Suppressor macrophage (primary cell): ENCODE measurements at regions not wholly inside any gene's neighbourhood (a gene's known extent, or its start where the extent isn't known, plus 50 kb on each side); places are given as distances from the start of the nearest gene placed in this dataset.
"Not testable (repeated sequence)": the region's sequence is repeated elsewhere in the genome, so short reads cannot be mapped to it uniquely, and the experiment has no call there.

Experiments used
- DNase-seq, 4 experiments: peaks; one replicate each; pipeline ENCODE4 v3.0.0-alpha.2; 2020 to 2022

GRCh38 chr10:62590306-62590705 is 214.2 kb upstream of the ADO start:
- no peak for DNase-seq

- DNase-seq: peak; percentile 76 to 84 (median 80)
Observed at GRCh38 chr10:62594093-62594520, 210.4 kb upstream of the ADO start.

DNA sequence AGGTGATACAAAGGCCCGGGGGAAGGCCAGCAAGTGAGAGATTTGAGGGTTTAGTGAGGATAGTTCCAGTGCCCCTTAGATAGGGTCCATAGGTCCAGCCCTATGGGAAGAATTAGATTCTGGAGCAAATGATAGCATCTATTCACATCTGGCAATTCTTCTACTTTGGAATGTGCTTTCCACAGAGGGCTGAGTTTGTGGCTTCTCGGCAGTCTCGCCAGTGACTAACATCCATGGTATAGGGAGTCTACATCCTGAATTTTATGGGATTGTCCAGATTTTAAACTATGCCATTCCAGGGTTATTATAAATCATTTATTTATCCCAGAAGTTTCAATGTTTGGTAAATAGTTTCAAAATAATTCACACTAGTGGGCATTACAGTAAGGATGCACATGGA is 207.3 kb upstream of the ADO start:
- DNase-seq: no peak

DNA sequence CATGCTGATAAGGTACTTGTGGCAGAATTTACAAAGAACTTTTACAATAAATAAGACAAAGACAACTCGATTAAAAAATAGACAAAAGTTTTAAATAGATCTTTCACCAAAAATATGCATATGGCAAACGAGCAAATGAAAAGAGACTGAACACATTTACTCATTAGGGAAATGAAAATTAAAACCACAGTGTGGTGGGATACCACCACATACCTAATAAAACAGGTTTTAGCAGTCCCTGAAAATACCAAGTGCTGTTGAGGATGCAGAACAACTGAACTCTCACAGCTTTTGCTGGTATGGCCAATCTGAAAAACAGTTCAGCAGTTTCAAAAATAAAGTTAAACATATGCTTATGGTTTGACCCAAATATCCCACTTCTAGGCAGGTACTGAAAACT is 205.4 kb upstream of the ADO start:
- no peak for DNase-seq

GRCh38 chr10:62606551-62606950 is 198.0 kb upstream of the ADO start:
- DNase-seq: not testable (repeated sequence)

DNA sequence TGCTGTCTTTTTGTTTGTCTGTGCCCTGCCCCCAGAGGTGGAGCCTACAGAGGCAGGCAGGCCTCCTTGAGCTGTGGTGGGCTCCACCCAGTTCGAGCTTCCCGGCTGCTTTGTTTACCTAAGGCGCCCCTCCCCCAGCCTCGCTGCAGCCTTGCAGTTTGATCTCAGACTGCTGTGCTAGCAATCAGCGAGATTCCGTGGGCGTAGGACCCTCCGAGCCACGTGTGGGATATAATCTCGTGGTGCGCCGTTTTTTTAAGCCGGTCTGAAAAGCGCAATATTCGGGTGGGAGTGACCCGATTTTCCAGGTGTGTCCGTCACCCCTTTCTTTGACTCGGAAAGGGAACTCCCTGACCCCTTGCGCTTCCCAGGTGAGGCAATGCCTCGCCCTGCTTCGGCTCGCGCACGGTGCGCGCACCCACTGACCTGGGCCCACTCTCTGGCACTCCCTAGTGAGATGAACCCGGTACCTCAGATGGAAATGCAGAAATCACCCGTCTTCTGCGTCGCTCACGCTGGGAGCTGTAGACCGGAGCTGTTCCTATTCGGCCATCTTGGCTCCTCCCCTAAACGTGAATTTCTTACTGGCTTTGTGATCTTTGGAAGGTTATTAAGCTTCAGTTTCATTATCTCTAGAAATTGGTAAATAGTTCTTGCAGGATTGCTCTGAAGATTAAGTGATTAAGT is 196.2 kb upstream of the ADO start:
- not testable (repeated sequence) for DNase-seq

DNA sequence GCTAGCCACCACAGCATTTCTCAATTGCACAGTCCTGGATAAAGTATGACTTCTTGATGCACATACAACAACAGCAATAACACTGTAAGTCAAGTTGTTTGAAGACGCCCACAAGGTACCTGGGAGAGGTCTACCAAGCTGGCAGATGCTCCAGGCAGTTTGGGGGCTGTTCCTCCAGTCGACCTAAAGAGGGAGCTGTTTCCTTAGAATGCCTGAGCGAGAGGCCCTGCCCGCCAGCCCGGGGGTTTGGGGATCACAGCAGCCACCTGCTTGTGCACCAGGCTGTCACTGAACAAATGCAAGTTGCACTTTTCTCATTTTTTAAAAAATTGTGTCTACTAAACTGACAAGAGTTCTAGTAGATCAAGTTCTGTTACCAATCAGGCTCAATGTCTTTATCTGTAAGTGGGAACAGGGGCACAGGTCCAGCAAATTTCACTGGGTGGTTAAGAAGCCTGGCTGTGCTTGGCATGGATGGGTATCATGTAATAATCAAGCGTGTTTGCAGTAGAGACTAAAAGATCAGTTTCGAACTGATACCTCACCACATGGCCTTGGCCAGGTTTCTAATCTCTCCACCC is 193.8 kb upstream of the ADO start:
- peak; percentile 76 to 89 (median 82) for DNase-seq

DNA sequence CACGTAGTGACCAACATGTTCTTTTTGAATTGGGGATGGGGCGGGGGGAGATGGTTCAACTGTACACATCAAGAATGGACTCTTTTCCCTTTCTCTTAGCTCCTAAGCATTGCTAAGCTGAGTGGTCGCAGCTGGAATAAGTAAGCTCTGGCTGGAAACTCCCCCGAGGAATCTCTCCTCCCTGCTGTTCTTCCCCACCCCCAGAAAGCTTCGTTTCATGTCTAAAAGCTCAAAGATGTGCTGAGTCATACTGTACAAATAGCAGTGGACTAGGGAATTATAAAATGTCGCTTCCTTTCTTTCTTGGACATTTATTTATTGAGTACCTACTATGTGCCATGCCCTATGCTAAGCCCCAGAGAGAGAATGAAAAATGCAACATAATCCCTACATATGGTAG is 191.1 kb upstream of the ADO start:
- peak; percentile 24 to 72 (median 56) for DNase-seq

GRCh38 chr10:62613859-62614258 is 190.7 kb upstream of the ADO start:
- peak in 2 of 4 experiments; percentile 42 to 54 for DNase-seq

DNA sequence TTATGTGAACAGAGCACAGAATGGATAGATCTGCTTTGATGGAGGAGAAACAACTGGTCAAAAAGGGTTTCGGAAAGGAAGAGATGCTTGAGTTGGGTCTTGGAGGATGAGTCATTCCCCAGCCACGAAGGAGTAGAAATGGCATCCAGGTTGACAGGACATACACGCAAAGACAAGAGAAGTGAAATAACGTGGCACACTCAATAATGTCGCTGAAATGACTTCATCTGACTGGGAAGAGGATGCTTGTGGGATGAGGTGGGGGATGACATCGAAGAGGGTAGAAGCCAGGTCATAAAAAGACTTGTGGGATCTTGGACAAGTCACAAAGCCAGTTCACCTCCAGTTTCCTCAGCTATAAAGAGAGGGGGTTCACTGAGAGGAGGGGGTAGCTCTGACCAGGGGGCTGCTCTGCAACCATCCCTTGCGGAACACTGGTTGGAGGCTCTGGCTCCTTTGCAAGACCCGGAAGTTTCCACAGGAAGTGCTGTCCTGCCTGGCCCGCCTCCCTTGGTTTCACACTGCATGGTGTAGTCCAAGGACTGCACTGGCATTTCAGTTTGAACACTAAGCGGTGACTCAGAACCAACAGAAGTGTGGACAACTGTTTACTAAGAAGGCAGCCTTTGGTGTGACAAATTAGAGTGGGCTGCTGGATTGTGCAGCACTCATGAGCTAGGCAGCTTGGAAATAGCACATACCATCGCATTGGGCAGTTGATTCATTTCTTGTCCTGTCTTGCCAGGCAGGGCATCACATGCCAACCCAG is 189.9 kb upstream of the ADO start:
- DNase-seq: peak; percentile 83 to 97 (median 90)

GRCh38 chr10:62616885-62617590 is 187.5 kb upstream of the ADO start:
- DNase-seq: no peak

DNA sequence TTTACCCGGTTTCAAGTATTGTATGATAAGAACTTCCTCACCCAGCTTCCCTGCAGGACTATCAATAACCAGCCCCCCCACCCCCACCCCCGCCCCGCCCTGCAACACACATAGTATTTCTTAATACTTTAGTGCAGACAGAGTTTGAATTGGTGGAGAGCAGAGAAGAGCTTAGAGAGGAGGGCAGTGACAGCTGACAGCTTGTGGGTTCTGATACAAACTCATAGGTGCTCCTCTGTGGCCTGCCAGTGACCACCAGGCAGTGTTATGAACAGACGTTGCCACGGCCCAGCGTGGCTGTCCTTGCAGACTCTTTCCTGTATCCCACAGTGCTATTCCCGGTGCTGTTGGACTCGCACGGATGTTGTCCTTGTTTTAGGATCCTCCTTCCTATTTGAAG is 186.9 kb upstream of the ADO start:
- DNase-seq: peak; percentile 25 to 70 (median 52)

- DNase-seq: peak; percentile 72 to 90 (median 84)
Observed at GRCh38 chr10:62618054-62618453, 186.5 kb upstream of the ADO start.

DNA sequence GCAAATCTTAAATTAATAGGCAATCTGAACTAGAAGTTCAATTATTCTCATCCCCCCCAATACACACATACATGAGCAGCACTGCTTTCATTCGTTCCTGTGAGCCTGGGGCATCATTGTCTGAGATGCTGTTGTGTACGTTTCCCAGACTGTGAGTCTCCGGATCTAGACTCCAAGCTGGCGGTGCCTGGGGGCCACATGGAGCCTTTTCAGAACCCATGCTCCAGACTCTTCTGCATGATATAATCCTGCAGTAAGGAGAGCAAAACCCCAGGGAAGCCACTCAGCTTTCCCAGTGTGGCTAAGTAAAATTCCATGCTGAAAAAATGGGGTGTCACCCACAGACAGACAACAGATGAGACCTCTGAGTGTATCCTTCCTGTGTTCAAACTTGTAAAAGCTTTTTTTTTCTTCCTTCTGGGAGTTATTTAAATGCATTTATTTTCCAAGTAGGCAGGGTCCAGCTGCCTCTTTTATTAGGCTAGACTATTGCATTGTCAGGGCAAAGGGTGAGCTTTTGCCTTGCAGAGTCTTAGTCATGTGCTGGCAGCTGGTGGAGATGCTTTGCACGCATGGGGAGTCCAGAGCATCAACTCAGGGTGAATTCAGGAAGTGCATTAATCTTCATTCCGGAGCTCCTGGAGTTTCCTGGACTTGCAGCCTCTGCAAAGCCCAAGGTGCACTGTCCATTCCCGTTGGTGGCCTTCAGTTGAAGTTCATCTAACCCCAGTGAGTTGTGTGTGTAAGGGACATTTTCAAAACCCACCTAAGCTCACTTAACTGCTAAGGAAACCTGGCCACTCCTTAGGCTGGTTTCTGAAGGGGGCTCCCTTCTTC is 185.7 kb upstream of the ADO start:
- DNase-seq: peak; percentile 88 to 97 (median 94)

GRCh38 chr10:62619413-62619738 is 185.1 kb upstream of the ADO start:
- DNase-seq: peak; percentile 35 to 70 (median 48)

GRCh38 chr10:62620491-62620890 is 184.0 kb upstream of the ADO start:
- peak; percentile 79 to 95 (median 88) for DNase-seq

GRCh38 chr10:62623223-62623622 is 181.3 kb upstream of the ADO start:
- DNase-seq: no peak

DNA sequence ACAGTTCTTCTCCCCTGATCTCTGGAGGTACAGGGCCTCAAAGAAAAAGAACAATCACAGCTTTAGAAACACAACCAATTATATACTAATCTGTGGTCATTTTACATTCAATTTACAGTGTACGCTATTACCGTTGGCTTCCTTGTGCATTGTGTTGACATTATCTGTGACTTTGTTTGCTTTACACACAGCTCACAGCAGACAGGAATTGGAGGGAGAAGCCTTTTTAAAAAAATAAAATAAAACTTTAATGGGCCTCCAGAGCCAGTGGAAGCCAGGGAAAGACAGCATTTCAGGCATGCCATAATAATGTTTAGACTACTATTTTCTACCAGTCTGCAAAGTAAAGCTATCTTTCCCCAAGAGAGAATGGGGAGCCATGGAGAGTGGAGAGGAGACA is 179.0 kb upstream of the ADO start:
- DNase-seq: no peak

- DNase-seq: no peak
Observed at GRCh38 chr10:62626079-62626478, 178.4 kb upstream of the ADO start.

- DNase-seq: peak in 1 of 4 experiments; percentile 4
Observed at GRCh38 chr10:62626817-62627216, 177.7 kb upstream of the ADO start.

DNA sequence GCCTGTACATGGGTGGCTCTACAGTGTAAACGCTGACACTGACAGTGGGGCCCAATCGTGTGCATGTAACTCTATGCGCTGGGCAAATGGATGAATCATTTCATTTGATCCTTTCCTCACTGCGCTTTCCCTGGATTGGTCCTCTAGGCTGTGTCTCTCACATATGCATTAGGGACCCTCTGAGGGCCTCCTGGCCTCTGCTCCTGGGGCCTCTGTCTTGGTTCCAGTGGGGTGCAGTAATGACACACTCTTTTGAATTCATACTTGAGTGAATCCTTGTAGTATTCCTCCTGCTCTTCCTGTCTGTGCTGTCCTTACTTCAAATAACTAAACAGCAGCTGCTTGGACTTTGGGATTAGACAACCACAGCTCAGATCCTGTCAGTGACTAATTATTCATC is 176.5 kb upstream of the ADO start:
- DNase-seq: peak in 1 of 4 experiments; percentile 1

DNA sequence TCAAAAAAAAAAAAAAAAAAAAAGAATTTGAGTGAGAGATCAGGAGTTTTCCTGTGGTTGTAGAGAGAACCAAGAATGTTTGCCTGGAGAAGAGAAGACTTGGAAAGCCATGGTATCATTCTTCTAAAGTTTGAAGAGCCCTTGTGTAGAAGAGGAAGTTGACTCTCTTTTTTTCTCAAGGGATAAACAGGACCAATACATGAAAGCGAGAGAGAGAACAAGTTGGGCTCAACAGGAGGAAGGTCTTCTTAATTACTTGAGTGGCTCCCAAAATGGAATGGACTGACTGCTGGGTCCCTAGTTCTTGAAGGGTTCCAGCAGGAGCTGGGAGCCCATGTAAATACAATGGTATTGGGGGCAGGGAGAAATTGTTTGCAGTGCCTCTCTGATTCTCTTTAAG is 173.3 kb upstream of the ADO start:
- DNase-seq: peak in 3 of 4 experiments; percentile 25 to 62 (median 38)
